ENCODE measurements at regions not wholly inside any gene's neighbourhood (a gene's known extent, or its start where the extent isn't known, plus 50 kb on each side); places are given as distances from the start of the nearest gene placed in this dataset.

GRCh38 chr16:54422159-54422558 is 135.6 kb upstream of the IRX3 start:
- TF ChIP-seq FOXP2 (optimal IDR thresholded peaks at IDR 0.05; ENCODE audit: borderline replicate concordance, extremely low read depth, extremely low read length, insufficient read depth) (no peak), POLR2AphosphoS5 (IDR thresholded peaks at IDR 0.05; ENCODE audit: low read depth, low read length) (no peak), SIN3A (IDR thresholded peaks at IDR 0.05; ENCODE audit: borderline replicate concordance, insufficient read depth, low read length) (no peak), TAF1 (IDR thresholded peaks at IDR 0.05; ENCODE audit: borderline replicate concordance, insufficient read depth, low read length) (no peak)
- TF ChIP-seq, protein P1, sequence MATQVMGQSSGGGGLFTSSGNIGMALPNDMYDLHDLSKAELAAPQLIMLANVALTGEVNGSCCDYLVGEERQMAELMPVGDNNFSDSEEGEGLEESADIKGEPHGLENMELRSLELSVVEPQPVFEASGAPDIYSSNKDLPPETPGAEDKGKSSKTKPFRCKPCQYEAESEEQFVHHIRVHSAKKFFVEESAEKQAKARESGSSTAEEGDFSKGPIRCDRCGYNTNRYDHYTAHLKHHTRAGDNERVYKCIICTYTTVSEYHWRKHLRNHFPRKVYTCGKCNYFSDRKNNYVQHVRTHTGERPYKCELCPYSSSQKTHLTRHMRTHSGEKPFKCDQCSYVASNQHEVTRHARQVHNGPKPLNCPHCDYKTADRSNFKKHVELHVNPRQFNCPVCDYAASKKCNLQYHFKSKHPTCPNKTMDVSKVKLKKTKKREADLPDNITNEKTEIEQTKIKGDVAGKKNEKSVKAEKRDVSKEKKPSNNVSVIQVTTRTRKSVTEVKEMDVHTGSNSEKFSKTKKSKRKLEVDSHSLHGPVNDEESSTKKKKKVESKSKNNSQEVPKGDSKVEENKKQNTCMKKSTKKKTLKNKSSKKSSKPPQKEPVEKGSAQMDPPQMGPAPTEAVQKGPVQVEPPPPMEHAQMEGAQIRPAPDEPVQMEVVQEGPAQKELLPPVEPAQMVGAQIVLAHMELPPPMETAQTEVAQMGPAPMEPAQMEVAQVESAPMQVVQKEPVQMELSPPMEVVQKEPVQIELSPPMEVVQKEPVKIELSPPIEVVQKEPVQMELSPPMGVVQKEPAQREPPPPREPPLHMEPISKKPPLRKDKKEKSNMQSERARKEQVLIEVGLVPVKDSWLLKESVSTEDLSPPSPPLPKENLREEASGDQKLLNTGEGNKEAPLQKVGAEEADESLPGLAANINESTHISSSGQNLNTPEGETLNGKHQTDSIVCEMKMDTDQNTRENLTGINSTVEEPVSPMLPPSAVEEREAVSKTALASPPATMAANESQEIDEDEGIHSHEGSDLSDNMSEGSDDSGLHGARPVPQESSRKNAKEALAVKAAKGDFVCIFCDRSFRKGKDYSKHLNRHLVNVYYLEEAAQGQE (IDR thresholded peaks at IDR 0.05; ENCODE audit: insufficient read depth in 1 of 2, low read depth in 2 of 2, low read length in 2 of 2) = no peak

DNA sequence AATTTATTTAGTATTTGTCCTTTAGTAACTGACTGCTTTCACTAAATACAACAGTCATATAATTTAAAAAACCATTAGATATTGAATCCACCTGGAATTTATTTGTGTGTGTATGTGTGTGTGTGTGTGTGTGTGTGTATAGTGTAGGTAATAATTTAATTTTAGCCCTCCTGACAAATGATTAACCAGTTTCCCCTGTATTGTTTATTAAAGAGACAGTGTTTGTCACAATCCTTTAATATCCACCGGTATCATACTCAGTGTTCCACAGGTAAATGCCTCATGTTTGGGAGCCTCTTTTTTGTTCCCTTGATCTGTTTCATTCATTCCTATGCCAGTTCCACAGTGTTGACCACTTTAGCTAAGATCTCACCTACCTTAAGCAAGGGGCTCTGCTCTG is 134.6 kb upstream of the IRX3 start:
- no peak for TF ChIP-seq FOXP2 (optimal IDR thresholded peaks at IDR 0.05; ENCODE audit: borderline replicate concordance, extremely low read depth, extremely low read length, insufficient read depth)
- TF ChIP-seq TAF1 (IDR thresholded peaks at IDR 0.05; ENCODE audit: borderline replicate concordance, insufficient read depth, low read length) = no peak
- TF ChIP-seq, protein P1 (IDR thresholded peaks at IDR 0.05; ENCODE audit: insufficient read depth in 1 of 2, low read depth in 2 of 2, low read length in 2 of 2) = no peak
- no peak for TF ChIP-seq POLR2AphosphoS5 (IDR thresholded peaks at IDR 0.05; ENCODE audit: low read depth, low read length)
- TF ChIP-seq SIN3A (IDR thresholded peaks at IDR 0.05; ENCODE audit: borderline replicate concordance, insufficient read depth, low read length) = no peak

DNA sequence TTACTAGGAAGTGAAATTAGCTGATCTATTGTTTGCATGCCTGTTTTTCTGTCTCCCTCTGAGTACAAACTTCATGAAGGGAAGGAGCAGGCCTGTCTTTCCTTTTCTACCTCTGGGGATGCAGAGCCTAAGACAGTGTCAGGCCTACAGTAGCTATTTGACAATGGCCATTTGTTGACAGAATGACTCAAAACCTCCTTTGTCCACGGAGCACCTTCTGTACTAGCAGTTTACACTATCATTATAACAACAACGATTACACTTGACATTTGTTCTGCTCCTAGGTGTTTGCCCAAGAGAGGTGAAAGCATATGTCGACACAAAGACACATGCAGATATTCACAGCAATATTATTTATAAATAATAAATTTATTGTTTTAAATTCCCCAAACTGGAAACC is 132.3 kb upstream of the IRX3 start:
- TF ChIP-seq SIN3A (IDR thresholded peaks at IDR 0.05; ENCODE audit: borderline replicate concordance, insufficient read depth, low read length) (no peak), POLR2AphosphoS5 (IDR thresholded peaks at IDR 0.05; ENCODE audit: low read depth, low read length) (no peak), TAF1 (IDR thresholded peaks at IDR 0.05; ENCODE audit: borderline replicate concordance, insufficient read depth, low read length) (no peak), FOXP2 (optimal IDR thresholded peaks at IDR 0.05; ENCODE audit: borderline replicate concordance, extremely low read depth, extremely low read length, insufficient read depth) (no peak)
- TF ChIP-seq, protein P1 (IDR thresholded peaks at IDR 0.05; ENCODE audit: insufficient read depth in 1 of 2, low read depth in 2 of 2, low read length in 2 of 2) = no peak

- TF ChIP-seq TAF1 (IDR thresholded peaks at IDR 0.05; ENCODE audit: borderline replicate concordance, insufficient read depth, low read length) (no peak), FOXP2 (optimal IDR thresholded peaks at IDR 0.05; ENCODE audit: borderline replicate concordance, extremely low read depth, extremely low read length, insufficient read depth) (no peak), POLR2AphosphoS5 (IDR thresholded peaks at IDR 0.05; ENCODE audit: low read depth, low read length) (no peak), SIN3A (IDR thresholded peaks at IDR 0.05; ENCODE audit: borderline replicate concordance, insufficient read depth, low read length) (no peak)
- TF ChIP-seq, protein P1 (IDR thresholded peaks at IDR 0.05; ENCODE audit: insufficient read depth in 1 of 2, low read depth in 2 of 2, low read length in 2 of 2) = no peak
Observed at GRCh38 chr16:54417384-54417783, 130.8 kb upstream of the IRX3 start.

- TF ChIP-seq FOXP2 (optimal IDR thresholded peaks at IDR 0.05; ENCODE audit: borderline replicate concordance, extremely low read depth, extremely low read length, insufficient read depth) (no peak), TAF1 (IDR thresholded peaks at IDR 0.05; ENCODE audit: borderline replicate concordance, insufficient read depth, low read length) (no peak), POLR2AphosphoS5 (IDR thresholded peaks at IDR 0.05; ENCODE audit: low read depth, low read length) (no peak), SIN3A (IDR thresholded peaks at IDR 0.05; ENCODE audit: borderline replicate concordance, insufficient read depth, low read length) (no peak)
- TF ChIP-seq, protein P1 (IDR thresholded peaks at IDR 0.05; ENCODE audit: insufficient read depth in 1 of 2, low read depth in 2 of 2, low read length in 2 of 2) = no peak
Observed at GRCh38 chr16:54414671-54415070, 128.1 kb upstream of the IRX3 start.
